AML-193 (cell line): ENCODE measurements at regions not wholly inside any gene's neighbourhood (a gene's known extent, or its start where the extent isn't known, plus 50 kb on each side); places are given as distances from the start of the nearest gene placed in this dataset.

ENCODE experiments used
- DNase-seq, 2 experiments: peaks; one replicate each; lab custom pipeline; 2025; lab: John Stamatoyannopoulos, UW

- no peak for DNase-seq
Measured at GRCh38 chr14:98379830-98380229, 892.2 kb downstream of the BCL11B start.

- no peak for DNase-seq
Measured at GRCh38 chr14:98382662-98383061, 889.3 kb downstream of the BCL11B start.

- DNase-seq, result no peak
Measured at GRCh38 chr14:98385851-98386250, 886.1 kb downstream of the BCL11B start.

GRCh38 chr14:98391061-98391460, 880.9 kb downstream of the BCL11B start:
- no peak for DNase-seq

GRCh38 chr14:98393527-98393926, 878.5 kb downstream of the BCL11B start:
- DNase-seq, result no peak

- no peak for DNase-seq
Measured at GRCh38 chr14:98404811-98405210, 867.2 kb downstream of the BCL11B start.

GRCh38 chr14:98408024-98408555, 863.9 kb downstream of the BCL11B start:
- no peak for DNase-seq

- DNase-seq, result no peak
Measured at GRCh38 chr14:98408713-98409112, 863.3 kb downstream of the BCL11B start.

GRCh38 chr14:98411154-98411553, 860.8 kb downstream of the BCL11B start:
- no peak for DNase-seq

- no peak for DNase-seq
Measured at GRCh38 chr14:98412431-98412830, 859.6 kb downstream of the BCL11B start.

GRCh38 chr14:98415766-98416165, 856.2 kb downstream of the BCL11B start:
- no peak for DNase-seq

GRCh38 chr14:98417001-98417400, 855.0 kb downstream of the BCL11B start:
- DNase-seq, result no peak

GRCh38 chr14:98428483-98428994, 843.5 kb downstream of the BCL11B start:
- DNase-seq, result no peak

- DNase-seq, result no peak
Measured at GRCh38 chr14:98433436-98433835, 838.6 kb downstream of the BCL11B start.

- no peak for DNase-seq
Measured at GRCh38 chr14:98437113-98437512, 834.9 kb downstream of the BCL11B start.

GRCh38 chr14:98444077-98444476, 827.9 kb downstream of the BCL11B start:
- no peak for DNase-seq

- DNase-seq, result no peak
Measured at GRCh38 chr14:98445718-98446117, 826.3 kb downstream of the BCL11B start.

- DNase-seq, result no peak
Measured at GRCh38 chr14:98446508-98446907, 825.5 kb downstream of the BCL11B start.

- DNase-seq, result no peak
Measured at GRCh38 chr14:98456231-98456630, 815.8 kb downstream of the BCL11B start.

- no peak for DNase-seq
Measured at GRCh38 chr14:98458702-98459101, 813.3 kb downstream of the BCL11B start.

- no peak for DNase-seq
Measured at GRCh38 chr14:98462908-98463307, 809.1 kb downstream of the BCL11B start.

GRCh38 chr14:98466807-98467206, 805.2 kb downstream of the BCL11B start:
- DNase-seq, result no peak

- DNase-seq, result no peak
Measured at GRCh38 chr14:98470663-98471062, 801.3 kb downstream of the BCL11B start.

- DNase-seq, result no peak
Measured at GRCh38 chr14:98474900-98475299, 797.1 kb downstream of the BCL11B start.
